GM23248 (cell line): ENCODE measurements at regions not wholly inside any gene's neighbourhood (a gene's known extent, or its start where the extent isn't known, plus 50 kb on each side); places are given as distances from the start of the nearest gene placed in this dataset.

Experiments used
- EZH2 ChIP-seq: fragments of 200-600 bp; sonication (generic); IDR thresholded peaks from 2 replicates; pipeline ENCODE4 v1.6.1; 2018; ENCODE audit warnings: antibody characterized with exemption, mild to moderate bottlenecking; ENCODE audit not compliant: insufficient read depth, poor library complexity, severe bottlenecking
- EZH2phosphoT487 ChIP-seq: fragments of 200-600 bp; sonication (generic); IDR thresholded peaks from 2 replicates; pipeline ENCODE4 v1.6.1; 2018; ENCODE audit warnings: antibody characterized with exemption, moderate library complexity, mild to moderate bottlenecking, low read depth; ENCODE audit not compliant: insufficient read depth

DNA sequence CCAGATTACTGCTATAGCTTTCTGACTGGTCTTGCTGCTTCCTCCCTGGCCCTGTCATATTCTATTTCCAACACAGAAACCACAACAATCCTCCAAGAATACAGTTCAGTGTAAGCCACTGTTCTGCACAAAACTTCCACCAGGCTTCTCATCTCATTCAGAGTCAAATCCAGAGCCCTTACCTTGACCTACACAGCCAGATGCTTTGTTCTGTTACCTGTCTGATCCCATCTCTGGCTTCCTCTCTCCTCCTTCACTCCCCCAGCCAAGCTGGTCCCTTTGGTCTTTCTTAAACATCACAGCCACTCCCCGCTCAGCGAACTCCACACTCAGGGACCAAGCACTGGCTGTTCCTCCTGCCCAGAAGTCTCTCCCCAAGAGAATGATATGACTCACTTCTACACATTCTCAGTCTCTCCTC is 84.8 kb upstream of the BMP2K start:
- TF ChIP-seq EZH2 (no peak), EZH2phosphoT487 (no peak)
